PC-9 (cell line): ENCODE measurements at regions not wholly inside any gene's neighbourhood (a gene's known extent, or its start where the extent isn't known, plus 50 kb on each side); places are given as distances from the start of the nearest gene placed in this dataset.

Source experiments
- EZH2 ChIP-seq: fragments of 200-600 bp; sonication (generic); IDR thresholded peaks from 2 replicates; pipeline ENCODE4 v1.8.0; 2017; ENCODE audit warnings: antibody characterized with exemption, low read depth
- TF ChIP-seq, protein P1 (sequence below): fragments of 200-600 bp; sonication (generic); conservative IDR thresholded peaks from 2 replicates; pipeline ENCODE4 v1.6.1; 2017; ENCODE audit warnings: mixed run types, antibody characterized with exemption, mild to moderate bottlenecking, moderate library complexity

DNA sequence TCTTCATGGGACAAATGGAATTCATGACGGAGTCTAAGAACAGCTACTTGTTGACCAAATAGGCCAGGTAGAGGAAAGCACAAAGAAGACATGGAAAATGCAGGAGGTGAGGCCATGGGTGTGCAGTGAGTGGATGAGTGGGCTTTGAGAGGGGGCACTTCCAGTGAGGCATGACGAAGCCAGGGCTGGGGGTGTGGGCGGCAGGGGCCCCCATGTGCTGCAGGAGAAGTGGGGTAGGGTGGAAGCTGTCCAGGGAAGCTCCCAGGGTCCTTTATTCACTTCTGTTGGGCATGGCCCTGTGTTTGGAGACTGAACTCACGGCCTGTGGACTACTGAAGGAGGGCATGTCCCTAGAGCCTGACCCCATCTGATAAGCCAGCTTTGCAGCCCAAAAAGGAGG, 127.6 kb upstream of the SLC25A48 start:
- TF ChIP-seq, protein P1, sequence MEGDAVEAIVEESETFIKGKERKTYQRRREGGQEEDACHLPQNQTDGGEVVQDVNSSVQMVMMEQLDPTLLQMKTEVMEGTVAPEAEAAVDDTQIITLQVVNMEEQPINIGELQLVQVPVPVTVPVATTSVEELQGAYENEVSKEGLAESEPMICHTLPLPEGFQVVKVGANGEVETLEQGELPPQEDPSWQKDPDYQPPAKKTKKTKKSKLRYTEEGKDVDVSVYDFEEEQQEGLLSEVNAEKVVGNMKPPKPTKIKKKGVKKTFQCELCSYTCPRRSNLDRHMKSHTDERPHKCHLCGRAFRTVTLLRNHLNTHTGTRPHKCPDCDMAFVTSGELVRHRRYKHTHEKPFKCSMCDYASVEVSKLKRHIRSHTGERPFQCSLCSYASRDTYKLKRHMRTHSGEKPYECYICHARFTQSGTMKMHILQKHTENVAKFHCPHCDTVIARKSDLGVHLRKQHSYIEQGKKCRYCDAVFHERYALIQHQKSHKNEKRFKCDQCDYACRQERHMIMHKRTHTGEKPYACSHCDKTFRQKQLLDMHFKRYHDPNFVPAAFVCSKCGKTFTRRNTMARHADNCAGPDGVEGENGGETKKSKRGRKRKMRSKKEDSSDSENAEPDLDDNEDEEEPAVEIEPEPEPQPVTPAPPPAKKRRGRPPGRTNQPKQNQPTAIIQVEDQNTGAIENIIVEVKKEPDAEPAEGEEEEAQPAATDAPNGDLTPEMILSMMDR, result no peak
- no peak for TF ChIP-seq EZH2
